NT2/D1 (cell line): ENCODE measurements at regions not wholly inside any gene's neighbourhood (a gene's known extent, or its start where the extent isn't known, plus 50 kb on each side); places are given as distances from the start of the nearest gene placed in this dataset.

Experiments
- SUZ12 ChIP-seq: IDR thresholded peaks from 2 replicates; pipeline ENCODE4 v1.6.1; 2011; ENCODE audit not compliant: insufficient read length, insufficient read depth; ENCODE audit errors: extremely low read depth
- YY1 ChIP-seq: IDR thresholded peaks from 2 replicates; pipeline ENCODE4 v1.6.1; 2011; ENCODE audit not compliant: insufficient read length, insufficient read depth
- ZNF274 ChIP-seq: IDR thresholded peaks from 2 replicates; pipeline ENCODE4 v1.6.1; 2011; ENCODE audit warnings: mild to moderate bottlenecking, low read depth, low read length

- TF ChIP-seq ZNF274 = no peak
- TF ChIP-seq YY1 = no peak
- TF ChIP-seq SUZ12 = no peak
These were observed 74.9 kb upstream of the PDHA2 start for GRCh38 chr4:95764961-95765360.
